Gastrocnemius medialis (tissue), 4 donors: ENCODE measurements at regions not wholly inside any gene's neighbourhood (a gene's known extent, or its start where the extent isn't known, plus 50 kb on each side); places are given as distances from the start of the nearest gene placed in this dataset.

Experiments used
- ATAC-seq, 2 donors: fragments of 150-250 bp; one replicate each; pipeline ENCODE4 v1.9.1; 2016
- DNase-seq, 2 donors: peaks; one replicate each; pipeline ENCODE4 v3.0.0-alpha.2; 2019
- H3K27ac ChIP-seq, 4 donors: fragments of 200-600 bp; sonication (generic); 1 replicate in 1 of 4; 2 replicates in 3 of 4; pipeline ENCODE4 v1.5.1; 2016 to 2018; ENCODE audit warnings: mild to moderate bottlenecking in 2 of 4, moderate library complexity in 1 of 4
- H3K27me3 ChIP-seq, 3 donors: fragments of 200-600 bp; sonication (generic) in 2 of 3; 1 replicate in 1 of 3; 2 replicates in 2 of 3; pipeline versions ENCODE4 v1.5.1 to v1.6.0; 2016 to 2019; ENCODE audit warnings: mild to moderate bottlenecking in 1 of 3, moderate library complexity in 1 of 3
- H3K36me3 ChIP-seq, 2 donors: fragments of 200-600 bp; sonication (generic) in 1 of 2; one replicate each; pipeline ENCODE4 v1.5.1; 2017 to 2018
- H3K4me1 ChIP-seq, 2 donors: fragments of 200-600 bp; sonication (generic) in 1 of 2; one replicate each; pipeline ENCODE4 v1.5.1; 2016 to 2017; ENCODE audit warnings: mild to moderate bottlenecking in 2 of 2
- H3K4me3 ChIP-seq, 4 donors: fragments of 200-600 bp; sonication (generic) in 3 of 4; 1 replicate in 1 of 4; 2 replicates in 3 of 4; pipeline ENCODE4 v1.5.1; 2016 to 2019; ENCODE audit warnings: mild to moderate bottlenecking in 2 of 4
- H3K9me3 ChIP-seq, 3 donors: fragments of 200-600 bp; sonication (generic) in 2 of 3; 1 replicate in 1 of 3; 2 replicates in 2 of 3; pipeline ENCODE4 v1.5.1; 2016 to 2019
- POLR2A ChIP-seq, 2 donors: fragments of 450-650 bp; IDR thresholded peaks; one replicate each; pipeline ENCODE4 v1.6.1; 2017; ENCODE audit warnings: antibody characterized with exemption in 2 of 2, mild to moderate bottlenecking in 2 of 2, moderate library complexity in 2 of 2
- in situ Hi-C, 4 donors: fragments of 200-750 bp; cut with MboI; loops; one replicate each; pipeline versions ENCODE4 v1.15.0 to v1.8.0; 2017; ENCODE audit warnings: low sequenced_read_pairs in 4 of 4
- intact Hi-C: fragments of 100-400 bp; cut with DNase I; formaldehyde crosslinking; loops from one replicate; pipeline ENCODE4 v1.15.1; 2023; ENCODE audit warnings: low total_unique reads
- TF ChIP-seq, protein P1 (sequence below), 5 experiments: fragments of 450-650 bp in 3 of 5; fragments of 200-600 bp in 2 of 5; sonication (generic) in 2 of 5; IDR thresholded peaks in 4 of 5; conservative IDR thresholded peaks in 1 of 5; 1 replicate in 4 of 5; 2 replicates in 1 of 5; pipeline ENCODE4 v1.5.1; 2016 to 2019; ENCODE audit warnings: antibody characterized with exemption in 5 of 5, mild to moderate bottlenecking in 3 of 5, moderate library complexity in 3 of 5

DNA sequence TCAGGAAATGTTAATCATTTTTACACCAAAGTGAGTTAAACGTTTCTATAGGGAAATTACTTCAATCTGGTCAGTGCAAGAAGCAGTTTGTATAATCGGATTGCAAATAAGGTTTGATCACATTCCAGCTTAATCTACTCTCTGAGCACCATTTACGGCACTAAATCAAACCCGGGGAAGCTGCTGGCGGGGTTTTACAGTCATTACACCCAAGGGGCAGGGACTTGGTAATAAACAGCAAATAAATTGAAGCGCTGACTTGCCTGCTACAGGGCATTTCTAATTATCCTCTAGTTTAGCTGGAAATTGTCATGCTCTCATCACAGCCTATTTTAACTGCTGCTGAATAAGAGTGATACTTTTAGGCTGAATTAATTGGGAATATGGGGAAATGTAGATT is 152.1 kb upstream of the SOX21 start:
- in situ Hi-C loops (no loop called here), intact Hi-C loops (no loop called here)
- Histone ChIP-seq H3K9me3 (no peaks in the 10 kb centered on the region), H3K27ac (no peak overlapping the region), H3K27me3 (peaks cover 0 to 2% (median 0%) of the 10 kb centered on the region in 3 donors), H3K4me3 (no peak overlapping the region), H3K36me3 (no peaks in the 10 kb centered on the region), H3K4me1 (no peaks in the 10 kb centered on the region)
- ATAC-seq: no peak
- TF ChIP-seq, protein P1, sequence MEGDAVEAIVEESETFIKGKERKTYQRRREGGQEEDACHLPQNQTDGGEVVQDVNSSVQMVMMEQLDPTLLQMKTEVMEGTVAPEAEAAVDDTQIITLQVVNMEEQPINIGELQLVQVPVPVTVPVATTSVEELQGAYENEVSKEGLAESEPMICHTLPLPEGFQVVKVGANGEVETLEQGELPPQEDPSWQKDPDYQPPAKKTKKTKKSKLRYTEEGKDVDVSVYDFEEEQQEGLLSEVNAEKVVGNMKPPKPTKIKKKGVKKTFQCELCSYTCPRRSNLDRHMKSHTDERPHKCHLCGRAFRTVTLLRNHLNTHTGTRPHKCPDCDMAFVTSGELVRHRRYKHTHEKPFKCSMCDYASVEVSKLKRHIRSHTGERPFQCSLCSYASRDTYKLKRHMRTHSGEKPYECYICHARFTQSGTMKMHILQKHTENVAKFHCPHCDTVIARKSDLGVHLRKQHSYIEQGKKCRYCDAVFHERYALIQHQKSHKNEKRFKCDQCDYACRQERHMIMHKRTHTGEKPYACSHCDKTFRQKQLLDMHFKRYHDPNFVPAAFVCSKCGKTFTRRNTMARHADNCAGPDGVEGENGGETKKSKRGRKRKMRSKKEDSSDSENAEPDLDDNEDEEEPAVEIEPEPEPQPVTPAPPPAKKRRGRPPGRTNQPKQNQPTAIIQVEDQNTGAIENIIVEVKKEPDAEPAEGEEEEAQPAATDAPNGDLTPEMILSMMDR (IDR thresholded peaks at IDR 0.05 in 4 of 5, conservative IDR thresholded peaks at IDR 0.05 in 1 of 5): no peak
- no peak for TF ChIP-seq POLR2A (IDR thresholded peaks at IDR 0.05)
- DNase-seq: no peak

DNA sequence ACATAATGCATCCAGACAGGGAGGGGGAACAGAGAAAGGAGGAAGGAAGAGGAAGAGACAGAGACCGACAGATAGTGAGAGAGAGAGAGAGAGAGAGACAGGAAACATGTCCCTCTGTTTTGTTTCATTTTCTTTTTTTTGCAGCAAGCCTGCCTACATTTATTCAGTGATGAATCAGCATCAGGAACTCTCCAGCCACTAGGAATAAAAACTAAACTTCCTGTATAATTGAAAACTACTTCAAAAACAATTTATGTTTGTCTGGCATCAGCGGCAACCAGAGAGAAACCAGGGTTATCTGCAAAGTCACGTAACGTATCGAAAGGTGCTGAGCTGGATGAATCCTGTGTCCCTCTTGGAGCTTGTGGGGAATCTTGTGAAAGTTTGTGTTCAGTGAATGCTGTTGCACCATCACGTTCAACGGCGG is 148.6 kb upstream of the SOX21 start:
- ATAC-seq (no peak), DNase-seq (no peak)
- Histone ChIP-seq H3K27ac (no peak overlapping the region), H3K4me3 (peak overlapping the region; percentile 15 to 23 (median 21)), H3K4me1 (peaks cover 0 to 5% of the 10 kb centered on the region in 2 donors), H3K9me3 (no peaks in the 10 kb centered on the region), H3K27me3 (peaks cover 0 to 2% (median 0%) of the 10 kb centered on the region in 3 donors), H3K36me3 (no peaks in the 10 kb centered on the region)
- no peak for TF ChIP-seq POLR2A (IDR thresholded peaks at IDR 0.05)
- TF ChIP-seq, protein P1 (IDR thresholded peaks at IDR 0.05 in 4 of 5, conservative IDR thresholded peaks at IDR 0.05 in 1 of 5): no peak
- intact Hi-C loops (no loop called here), in situ Hi-C loops (no loop called here)

DNA sequence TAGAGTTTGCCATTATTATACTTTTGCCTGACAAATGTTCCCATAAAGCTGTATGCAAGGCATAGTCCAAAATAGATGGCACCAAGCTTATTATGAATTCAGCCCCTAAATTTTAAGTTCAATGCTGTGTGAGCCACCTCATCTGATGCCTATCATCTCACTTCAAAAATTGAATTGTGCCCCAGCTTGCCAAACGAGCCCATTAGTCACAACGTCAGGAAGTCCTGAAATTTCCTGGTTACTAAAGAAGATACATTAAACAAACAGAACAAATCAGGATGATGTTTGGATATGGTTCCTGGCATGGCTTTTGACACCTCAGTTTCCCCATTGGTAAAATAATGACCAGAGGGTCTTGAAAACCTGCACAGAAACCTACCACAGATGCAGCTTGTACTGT is 147.5 kb upstream of the SOX21 start:
- no peak overlapping the region for H3K4me3 ChIP-seq
- H3K27ac ChIP-seq: no peak overlapping the region
- no peaks in the 10 kb centered on the region for H3K9me3 ChIP-seq
- peaks cover 0 to 2% (median 0%) of the 10 kb centered on the region in 3 donors for H3K27me3 ChIP-seq
- no peak for DNase-seq
- intact Hi-C loops (no loop called here), in situ Hi-C loops (no loop called here)
- H3K4me1 ChIP-seq: peaks cover 0 to 5% of the 10 kb centered on the region in 2 donors
- no peaks in the 10 kb centered on the region for H3K36me3 ChIP-seq
- no peak for TF ChIP-seq POLR2A (IDR thresholded peaks at IDR 0.05)
- TF ChIP-seq, protein P1 (IDR thresholded peaks at IDR 0.05 in 4 of 5, conservative IDR thresholded peaks at IDR 0.05 in 1 of 5): no peak
- no peak for ATAC-seq

DNA sequence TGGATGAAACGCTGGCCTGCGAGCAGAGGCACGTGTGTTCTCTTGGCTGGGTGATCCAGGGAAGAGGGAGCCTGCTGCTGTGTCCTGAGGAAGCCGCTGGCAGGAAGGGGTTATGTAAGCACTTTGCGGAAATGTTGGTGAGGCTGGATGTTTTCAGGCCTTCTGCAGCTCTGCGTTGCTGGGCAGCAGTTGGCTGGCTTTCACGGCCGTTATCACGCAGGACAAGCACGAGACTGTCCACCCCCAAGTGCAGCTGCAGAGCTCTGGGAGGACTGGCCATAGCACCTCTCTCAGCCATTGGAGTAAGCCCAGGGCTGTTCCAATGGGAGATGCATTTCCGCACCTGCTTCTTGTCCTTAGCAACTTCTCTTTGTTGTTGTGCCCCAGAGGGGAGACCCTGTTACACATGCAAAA is 146.9 kb upstream of the SOX21 start:
- H3K27ac ChIP-seq: no peak overlapping the region
- H3K4me3 ChIP-seq: no peak overlapping the region
- intact Hi-C loops: no loop called here

More for the DNA sequence above, 146.9 kb upstream of the SOX21 start:
- H3K9me3 ChIP-seq: no peaks in the 10 kb centered on the region
- ATAC-seq (peak; percentile 42 to 46), DNase-seq (peak; percentile 39 to 41)
- peaks cover 0 to 2% (median 0%) of the 10 kb centered on the region in 3 donors for H3K27me3 ChIP-seq
- in situ Hi-C loops: no loop called here
- H3K36me3 ChIP-seq: no peaks in the 10 kb centered on the region
- peaks cover 0 to 5% of the 10 kb centered on the region in 2 donors for H3K4me1 ChIP-seq
- TF ChIP-seq, protein P1 (IDR thresholded peaks at IDR 0.05 in 4 of 5, conservative IDR thresholded peaks at IDR 0.05 in 1 of 5): no peak
- no peak for TF ChIP-seq POLR2A (IDR thresholded peaks at IDR 0.05)
